HG02885 (cell line): ENCODE measurements at regions not wholly inside any gene's neighbourhood (a gene's known extent, or its start where the extent isn't known, plus 50 kb on each side); places are given as distances from the start of the nearest gene placed in this dataset.

ENCODE experiments used
- ATAC-seq: cut with Tn5 transposase; IDR thresholded peaks from one replicate; pipeline ENCODE4 v1.9.1; 2021; ENCODE audit warnings: mild to moderate bottlenecking; ENCODE audit not compliant: unreplicated experiment, poor library complexity

GRCh38 chr16:85350973-85351372, 238.7 kb upstream of the CIBAR2 start:
- no peak for ATAC-seq

GRCh38 chr16:85353013-85353412, 240.7 kb upstream of the CIBAR2 start:
- no peak for ATAC-seq

- no peak for ATAC-seq
These were observed 241.8 kb upstream of the CIBAR2 start for GRCh38 chr16:85353839-85354685.

GRCh38 chr16:85354686-85355514, 242.6 kb upstream of the CIBAR2 start:
- no peak for ATAC-seq

- no peak for ATAC-seq
These were observed 243.2 kb upstream of the CIBAR2 start for GRCh38 chr16:85355515-85355837.

GRCh38 chr16:85356157-85356556, 243.9 kb upstream of the CIBAR2 start:
- no peak for ATAC-seq

- ATAC-seq = no peak
These were observed 245.1 kb upstream of the CIBAR2 start for GRCh38 chr16:85357323-85357722.

- ATAC-seq = no peak
These were observed 245.7 kb upstream of the CIBAR2 start for GRCh38 chr16:85357924-85358505.

GRCh38 chr16:85358704-85359146, 246.5 kb upstream of the CIBAR2 start:
- no peak for ATAC-seq

GRCh38 chr16:85359147-85359822, 247.0 kb upstream of the CIBAR2 start:
- no peak for ATAC-seq

GRCh38 chr16:85360323-85361277, 248.3 kb upstream of the CIBAR2 start:
- ATAC-seq = no peak

GRCh38 chr16:85361441-85362118, 249.3 kb upstream of the CIBAR2 start:
- ATAC-seq = no peak

GRCh38 chr16:85362443-85362842, 250.2 kb upstream of the CIBAR2 start:
- ATAC-seq = no peak

GRCh38 chr16:85363427-85363826, 249.7 kb upstream of the GSE1 start:
- no peak for ATAC-seq

GRCh38 chr16:85363881-85364280, 249.2 kb upstream of the GSE1 start:
- ATAC-seq = no peak

- no peak for ATAC-seq
These were observed 248.6 kb upstream of the GSE1 start for GRCh38 chr16:85364323-85365040.

- no peak for ATAC-seq
These were observed 248.0 kb upstream of the GSE1 start for GRCh38 chr16:85365120-85365519.

- no peak for ATAC-seq
These were observed 246.9 kb upstream of the GSE1 start for GRCh38 chr16:85366031-85366763.
